ENCODE measurements at regions not wholly inside any gene's neighbourhood (a gene's known extent, or its start where the extent isn't known, plus 50 kb on each side); places are given as distances from the start of the nearest gene placed in this dataset.
"Not testable (repeated sequence)": the region's sequence is repeated elsewhere in the genome, so short reads cannot be mapped to it uniquely, and the experiment has no call there.

- DNase-seq (ENCODE audit: low read depth): no peak
Measured at GRCh38 chr5:167281925-167282324, 1009.5 kb upstream of the WWC1 start.

DNA sequence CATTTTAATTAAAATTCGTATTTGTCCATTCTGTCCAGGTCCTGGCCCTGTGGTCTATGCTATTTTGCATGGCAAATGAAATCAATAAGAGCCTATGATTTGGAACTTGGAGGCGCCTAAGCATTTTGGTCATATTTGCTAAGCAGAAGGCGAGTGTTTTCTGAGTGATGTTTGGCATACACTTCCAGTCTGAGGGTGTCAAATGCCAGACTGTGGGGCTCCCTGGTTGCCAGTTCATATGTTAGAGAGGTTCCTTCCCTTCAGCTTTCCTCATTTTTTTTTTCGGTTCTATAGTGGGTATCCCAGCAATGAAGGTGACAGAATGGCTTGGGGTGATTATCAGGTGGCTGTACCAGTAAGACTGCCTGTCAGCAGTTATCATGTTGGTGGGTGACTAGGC lies 1007.8 kb upstream of the WWC1 start:
- DNase-seq (ENCODE audit: low read depth): no peak

GRCh38 chr5:167284222-167284890 lies 1007.1 kb upstream of the WWC1 start:
- no peak for DNase-seq (ENCODE audit: low read depth)

DNA sequence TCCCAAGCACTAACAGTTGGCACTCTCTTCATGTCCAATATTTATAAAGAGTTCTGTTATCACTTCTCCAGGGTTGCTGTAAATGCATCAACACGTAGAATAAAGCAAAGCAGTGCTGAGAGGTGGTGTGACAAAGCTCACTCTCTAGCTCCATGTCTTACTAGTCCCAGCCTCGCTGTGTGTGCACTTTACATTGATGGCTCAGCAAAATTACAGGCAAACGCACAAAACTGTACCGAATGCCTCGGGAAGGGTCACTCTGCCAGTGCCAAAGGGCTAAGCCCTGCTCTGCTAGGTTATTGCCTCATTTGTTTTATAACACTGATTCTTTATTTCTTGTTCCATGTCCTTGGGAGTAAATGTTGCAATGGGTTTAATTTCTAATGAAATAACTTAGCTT lies 1005.9 kb upstream of the WWC1 start:
- no peak for DNase-seq (ENCODE audit: low read depth)

DNA sequence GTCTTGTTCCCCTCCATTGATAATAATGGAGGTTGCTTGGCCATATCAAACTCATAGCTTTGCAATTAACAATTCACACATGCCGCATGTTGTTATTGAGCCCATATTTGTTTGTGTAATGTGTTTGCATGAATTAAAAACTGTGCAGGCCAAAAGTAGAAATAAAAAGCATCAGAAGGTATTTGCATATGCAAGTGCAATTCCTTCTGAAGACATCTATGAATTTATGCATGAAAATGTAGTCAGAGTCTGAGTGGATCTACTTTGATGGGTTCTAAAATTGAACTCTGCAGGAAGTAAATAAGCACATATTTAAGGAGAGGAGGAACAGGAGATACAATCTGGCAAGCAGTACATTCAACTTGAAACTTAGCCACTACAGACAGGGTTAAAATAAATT lies 1004.6 kb upstream of the WWC1 start:
- DNase-seq (ENCODE audit: low read depth): no peak

- DNase-seq (ENCODE audit: low read depth): no peak
Measured at GRCh38 chr5:167290478-167290877, 1001.0 kb upstream of the WWC1 start.

- no peak for DNase-seq (ENCODE audit: low read depth)
Measured at GRCh38 chr5:167294882-167295680, 996.4 kb upstream of the WWC1 start.

DNA sequence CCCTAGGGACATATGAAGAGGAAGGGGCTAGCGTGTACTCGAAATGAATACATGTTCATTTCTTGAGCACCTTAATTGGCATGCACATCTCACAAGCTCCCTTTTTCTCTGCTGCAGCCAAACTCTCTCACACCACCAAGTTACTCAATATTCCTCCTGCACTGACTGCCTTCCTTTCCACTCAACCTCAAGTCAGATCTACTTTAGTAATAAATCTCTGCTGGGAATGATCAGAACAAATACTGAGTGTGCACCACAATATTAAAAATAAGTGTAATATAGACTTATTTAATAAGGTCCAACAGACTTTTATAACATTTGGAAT lies 995.8 kb upstream of the WWC1 start:
- DNase-seq (ENCODE audit: low read depth): no peak

GRCh38 chr5:167296066-167296465 lies 995.4 kb upstream of the WWC1 start:
- no peak for DNase-seq (ENCODE audit: low read depth)

DNA sequence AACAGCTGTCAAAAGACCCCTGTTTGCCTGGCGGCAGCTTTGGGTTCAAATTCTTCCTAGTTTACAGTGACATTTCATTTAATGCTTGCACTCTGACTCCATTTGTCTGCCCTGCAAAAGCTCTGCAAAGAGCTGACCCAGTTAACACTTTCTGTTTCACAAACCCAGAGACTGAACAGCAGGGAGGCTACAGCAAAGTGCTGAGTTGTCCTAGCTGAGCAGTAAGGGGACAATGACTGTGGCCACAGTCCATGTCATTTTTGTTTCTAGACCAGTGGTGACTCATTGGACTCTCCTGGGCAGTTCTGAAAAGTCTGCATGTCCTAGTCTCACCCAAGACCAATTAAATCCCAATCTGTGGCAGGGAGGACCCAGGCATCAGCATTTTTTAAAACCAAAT lies 994.8 kb upstream of the WWC1 start:
- no peak for DNase-seq (ENCODE audit: low read depth)

DNA sequence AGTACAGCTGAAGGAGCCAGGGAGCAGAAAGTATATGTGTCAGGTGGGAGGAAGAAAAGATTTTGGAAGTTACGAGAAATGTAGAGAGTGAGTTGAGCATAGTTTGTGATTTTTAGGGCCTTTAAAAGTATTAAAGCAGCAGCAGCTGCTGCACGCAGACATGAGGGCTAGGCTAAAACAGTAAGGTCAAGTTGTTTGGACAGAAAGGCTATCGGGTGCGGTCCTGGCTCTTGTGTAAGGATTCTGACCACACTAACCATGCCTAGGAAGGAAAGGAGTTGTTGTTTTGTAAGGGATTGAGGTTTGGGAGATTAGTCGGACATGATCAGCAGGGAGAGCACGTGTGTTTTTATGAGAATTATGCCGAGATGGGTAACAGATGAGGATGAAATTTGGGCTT lies 991.6 kb upstream of the WWC1 start:
- not testable (repeated sequence) for DNase-seq (ENCODE audit: low read depth)

GRCh38 chr5:167303582-167303981 lies 987.9 kb upstream of the WWC1 start:
- DNase-seq (ENCODE audit: low read depth): no peak

DNA sequence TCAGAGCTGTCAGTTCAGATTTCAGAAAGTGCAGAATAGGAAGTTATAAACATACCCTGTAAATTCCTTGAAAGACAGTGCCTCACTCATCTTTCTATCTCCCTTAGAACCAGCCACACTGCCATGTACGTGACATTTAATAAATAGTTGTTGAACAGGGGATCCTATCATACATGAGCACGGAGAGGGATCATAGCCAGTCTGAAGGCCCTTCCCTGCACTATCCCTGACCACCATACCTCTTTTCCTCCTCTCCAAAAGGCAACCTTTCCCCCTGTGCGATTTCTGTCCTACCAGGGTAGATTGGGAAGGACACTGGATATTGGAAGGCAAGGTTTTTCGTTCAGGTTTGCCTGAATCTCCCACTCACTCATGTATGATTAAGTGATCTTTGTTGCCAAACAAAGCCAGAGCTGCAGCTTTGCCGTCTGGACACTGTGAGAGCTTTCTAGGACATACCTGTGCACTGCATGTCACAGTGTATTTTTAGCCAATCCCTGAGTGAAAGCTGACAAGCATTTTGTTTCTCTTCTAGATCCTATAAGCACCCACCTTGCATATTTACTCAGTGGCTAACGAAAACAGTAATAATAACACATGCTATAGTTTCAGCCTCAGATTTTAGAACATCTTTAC lies 986.5 kb upstream of the WWC1 start:
- DNase-seq (ENCODE audit: low read depth): no peak

- DNase-seq (ENCODE audit: low read depth): no peak
Measured at GRCh38 chr5:167305591-167306213, 985.7 kb upstream of the WWC1 start.

- DNase-seq (ENCODE audit: low read depth): no peak
Measured at GRCh38 chr5:167307042-167307441, 984.4 kb upstream of the WWC1 start.

DNA sequence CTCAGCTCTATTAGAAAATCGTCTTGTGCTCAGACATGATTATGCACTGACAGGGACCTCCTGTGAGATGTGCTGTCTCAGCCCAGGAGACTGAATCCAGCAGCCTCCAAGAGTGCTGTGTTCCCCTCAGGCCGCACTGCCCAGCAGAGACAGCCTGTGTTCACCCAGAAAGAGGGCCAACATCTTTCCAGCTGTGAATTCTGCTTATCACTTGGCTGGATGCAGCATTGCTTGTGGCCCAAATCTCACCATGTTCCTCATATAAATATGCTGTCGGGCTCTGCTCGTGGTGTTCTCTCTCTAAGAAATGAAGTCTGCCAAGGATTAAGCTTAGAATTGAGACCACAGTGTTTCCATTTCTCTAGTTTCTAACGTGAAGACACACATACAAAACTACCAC lies 983.0 kb upstream of the WWC1 start:
- no peak for DNase-seq (ENCODE audit: low read depth)

DNA sequence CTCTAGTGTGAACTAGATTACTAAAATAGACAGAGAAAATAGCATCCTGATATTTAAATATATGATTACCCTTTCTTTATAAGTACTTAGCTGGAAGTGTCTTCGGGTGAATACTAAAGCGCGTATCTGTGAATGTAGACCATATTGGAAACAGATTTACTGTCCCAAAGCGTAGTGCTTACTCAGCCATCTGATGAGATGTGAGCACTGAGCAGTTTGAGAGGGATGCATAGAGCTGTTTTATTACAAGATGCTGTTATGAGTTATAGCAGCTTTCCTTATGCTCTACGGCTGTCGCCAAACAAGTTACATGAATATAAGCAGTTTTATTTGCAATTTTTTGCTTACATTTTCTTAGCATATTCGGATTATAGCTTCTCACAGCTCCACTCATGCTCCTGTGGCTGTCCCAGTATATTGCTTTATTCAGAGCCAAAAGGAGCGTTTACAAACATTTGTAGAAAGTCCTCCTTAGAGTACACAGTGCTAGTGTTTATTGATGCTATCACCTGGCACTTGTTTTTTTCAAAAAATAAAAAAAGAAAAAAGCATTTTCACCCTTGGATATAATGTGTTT lies 981.4 kb upstream of the WWC1 start:
- no peak for DNase-seq (ENCODE audit: low read depth)

DNA sequence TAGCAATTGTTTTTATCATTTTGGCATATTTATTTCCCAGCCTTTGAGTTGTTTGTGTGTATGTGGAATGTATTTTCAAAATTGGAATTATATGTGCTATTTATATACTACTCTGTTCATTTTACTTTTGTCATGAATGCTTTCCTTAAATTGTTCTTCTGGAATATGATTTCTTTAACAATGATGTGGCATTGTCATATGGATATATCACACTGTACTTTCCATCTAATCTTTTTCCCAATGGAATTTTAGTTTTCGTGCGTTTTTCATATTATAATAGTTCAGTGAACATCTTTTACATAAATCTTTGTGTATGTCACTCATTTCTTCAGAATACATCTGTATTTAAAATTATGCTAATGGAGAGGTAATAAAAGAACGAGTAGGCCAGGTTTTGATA lies 980.1 kb upstream of the WWC1 start:
- no peak for DNase-seq (ENCODE audit: low read depth)

DNA sequence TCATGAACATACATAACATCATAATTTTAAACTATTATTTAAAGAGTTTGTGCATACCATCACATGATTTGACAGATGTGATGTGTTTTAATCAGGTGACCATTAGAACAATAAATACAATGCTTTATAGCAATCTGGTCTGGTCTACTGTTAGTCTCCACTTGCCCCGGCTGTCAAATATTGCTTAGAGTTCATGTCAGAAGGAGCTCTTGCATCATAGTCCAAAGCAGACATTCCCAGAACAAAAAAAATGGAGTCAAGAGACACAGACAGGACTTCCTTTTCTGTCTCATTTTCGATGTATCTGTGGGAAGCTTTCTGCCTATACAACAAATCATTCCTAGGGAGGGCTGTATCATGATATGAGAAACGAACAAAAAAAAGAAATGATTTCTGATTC lies 979.2 kb upstream of the WWC1 start:
- DNase-seq (ENCODE audit: low read depth): no peak

GRCh38 chr5:167315762-167316161 lies 975.7 kb upstream of the WWC1 start:
- DNase-seq (ENCODE audit: low read depth): no peak

GRCh38 chr5:167317884-167318283 lies 973.6 kb upstream of the WWC1 start:
- DNase-seq (ENCODE audit: low read depth): no peak

GRCh38 chr5:167319243-167319642 lies 972.2 kb upstream of the WWC1 start:
- no peak for DNase-seq (ENCODE audit: low read depth)

GRCh38 chr5:167320019-167320418 lies 971.4 kb upstream of the WWC1 start:
- no peak for DNase-seq (ENCODE audit: low read depth)

All from stimulated activated CD8-positive, alpha-beta memory T cell treated with anti-CD3 and anti-CD28 coated beads, Interleukin-15, amount 100 ng/mL, for 1 hour (primary cell).